CD14-positive monocyte (primary cell): ENCODE measurements at regions not wholly inside any gene's neighbourhood (a gene's known extent, or its start where the extent isn't known, plus 50 kb on each side); places are given as distances from the start of the nearest gene placed in this dataset.

ENCODE experiments used
- DNase-seq, 3 donors: peaks; one replicate each; pipeline ENCODE4 v3.0.0-alpha.2; 2011 to 2022
- H2AFZ ChIP-seq: 2 replicates; pipeline ENCODE4 v1.6.0; 2012; ENCODE audit warnings: mild to moderate bottlenecking, low read depth, low read length, inconsistent platforms; ENCODE audit not compliant: insufficient read depth, poor library complexity, severe bottlenecking
- H3K27ac ChIP-seq, 2 donors: 1 replicate in 1 of 2; 2 replicates in 1 of 2; pipeline ENCODE4 v1.5.1; 2012 to 2013; ENCODE audit warnings: low read length in 2 of 2, control low read depth in 1 of 2, inconsistent platforms in 1 of 2, low read depth in 1 of 2, mild to moderate bottlenecking in 1 of 2
- H3K27me3 ChIP-seq, 2 donors: one replicate each; pipeline versions ENCODE4 v1.6.0 to v1.6.1; 2011 to 2013; ENCODE audit warnings: low read length in 2 of 2; ENCODE audit not compliant: control insufficient read depth in 2 of 2, insufficient read depth in 2 of 2
- H3K36me3 ChIP-seq, 2 donors: replicated peaks in 1 of 2; 1 replicate in 1 of 2; 2 replicates in 1 of 2; pipeline versions ENCODE4 v1.5.1 to v1.6.1; 2012 to 2013; ENCODE audit warnings: low read length in 2 of 2, control low read depth in 1 of 2, inconsistent platforms in 1 of 2, mild to moderate bottlenecking in 1 of 2; ENCODE audit not compliant: insufficient read depth in 2 of 2, control insufficient read depth in 1 of 2
- H3K4me1 ChIP-seq, 2 donors: 1 replicate in 1 of 2; 2 replicates in 1 of 2; pipeline versions ENCODE4 v1.5.1 to v1.6.1; 2012 to 2013; ENCODE audit warnings: low read length in 2 of 2, control low read depth in 1 of 2, inconsistent platforms in 1 of 2, mild to moderate bottlenecking in 1 of 2, moderate library complexity in 1 of 2; ENCODE audit not compliant: insufficient read depth in 2 of 2, control insufficient read depth in 1 of 2
- H3K4me2 ChIP-seq: replicated peaks from 2 replicates; pipeline ENCODE3; 2012; ENCODE audit warnings: low read length, moderate library complexity, mild to moderate bottlenecking; ENCODE audit not compliant: poor library complexity, severe bottlenecking; ENCODE audit errors: extremely low read depth
- H3K4me3 ChIP-seq, 3 experiments: fragments of 200-600 bp in 1 of 3; sonication (generic) in 1 of 3; replicated peaks in 1 of 3; 1 replicate in 2 of 3; 2 replicates in 1 of 3; pipeline ENCODE4 v1.5.1; 2011 to 2013; ENCODE audit warnings: low read length in 3 of 3, mild to moderate bottlenecking in 3 of 3, control low read depth in 2 of 3, low read depth in 2 of 3, inconsistent platforms in 1 of 3, moderate library complexity in 1 of 3
- H3K79me2 ChIP-seq: 2 replicates; pipeline ENCODE4 v1.6.0; 2012; ENCODE audit warnings: mild to moderate bottlenecking, control low read depth, inconsistent platforms, low read length, moderate library complexity; ENCODE audit not compliant: insufficient read depth
- H3K9ac ChIP-seq: 2 replicates; pipeline ENCODE4 v1.6.0; 2017; ENCODE audit warnings: low read length, mild to moderate bottlenecking; ENCODE audit not compliant: insufficient read depth, poor library complexity, severe bottlenecking
- H3K9me3 ChIP-seq, 2 donors: replicated peaks in 1 of 2; 1 replicate in 1 of 2; 2 replicates in 1 of 2; pipeline versions ENCODE4 v1.5.1 to v1.6.1; 2012 to 2013; ENCODE audit warnings: low read length in 2 of 2, control low read depth in 1 of 2; ENCODE audit not compliant: control insufficient read depth in 1 of 2, insufficient read depth in 1 of 2
- H4K20me1 ChIP-seq: 2 replicates; pipeline ENCODE4 v1.6.0; 2012; ENCODE audit warnings: mild to moderate bottlenecking, low read length, control low read depth, moderate library complexity; ENCODE audit not compliant: insufficient read depth
- H3K27ac Mint-ChIP-seq, 7 donors: one replicate each; pipeline ENCODE4 v1.8.0; 2020; ENCODE audit warnings: mild to moderate bottlenecking in 7 of 7, mixed read lengths in 7 of 7, moderate library complexity in 6 of 7, inconsistent platforms in 2 of 7
- H3K27me3 Mint-ChIP-seq, 3 donors: one replicate each; pipeline ENCODE4 v1.8.0; 2021 to 2022; ENCODE audit warnings: low read depth in 3 of 3, mild to moderate bottlenecking in 3 of 3, mixed read lengths in 3 of 3, moderate library complexity in 3 of 3, inconsistent platforms in 1 of 3
- H3K36me3 Mint-ChIP-seq, 2 donors: one replicate each; pipeline ENCODE4 v1.8.0; 2020; ENCODE audit warnings: mixed read lengths in 2 of 2, inconsistent platforms in 1 of 2, mild to moderate bottlenecking in 1 of 2
- H3K4me1 Mint-ChIP-seq: one replicate; pipeline ENCODE4 v1.8.0; 2020; ENCODE audit warnings: mild to moderate bottlenecking, mixed read lengths
- H3K4me3 Mint-ChIP-seq, 2 donors: one replicate each; pipeline ENCODE4 v1.8.0; 2020; ENCODE audit warnings: mild to moderate bottlenecking in 2 of 2, mixed read lengths in 2 of 2, moderate library complexity in 1 of 2
- H3K9me3 Mint-ChIP-seq, 7 donors: one replicate each; pipeline ENCODE4 v1.8.0; 2020 to 2022; ENCODE audit warnings: mixed read lengths in 7 of 7, mild to moderate bottlenecking in 6 of 7, moderate library complexity in 6 of 7, inconsistent platforms in 2 of 7
- CTCF ChIP-seq: fragments of 200-600 bp; IDR thresholded peaks from one replicate; pipeline ENCODE4 v1.8.0; 2022; ENCODE audit warnings: antibody characterized with exemption, mild to moderate bottlenecking
- WGBS: methylation state at CpG from one replicate; pipeline ENCODE4 v1.1.5; 2013; ENCODE audit warnings: missing lambda C conversion rate; ENCODE audit not compliant: insufficient coverage; 5-methylcytosine and 5-hydroxymethylcytosine counted together
- intact Hi-C, 2 donors: fragments of 100-400 bp; cut with micrococcal nuclease; formaldehyde crosslinking; loops; one replicate each; pipeline versions ENCODE4 v1.15.0 to v1.15.1; 2023

- Histone ChIP-seq H3K4me3 (no peak overlapping the region), H3K4me1 (no peaks in the 10 kb centered on the region), H3K9ac (no peak overlapping the region), H3K79me2 (no peaks in the 10 kb centered on the region), H3K4me2 (no peak overlapping the region), H4K20me1 (no peaks in the 10 kb centered on the region), H3K9me3 (no peaks in the 10 kb centered on the region), H3K27me3 (no peaks in the 10 kb centered on the region), H2AFZ (no peak overlapping the region), H3K36me3 (no peaks in the 10 kb centered on the region), H3K27ac (no peak overlapping the region)
- no peak for TF ChIP-seq CTCF
- H3K4me1 Mint-ChIP-seq: no peaks in the 10 kb centered on the region
- no peak overlapping the region for H3K4me3 Mint-ChIP-seq
- no peaks in the 10 kb centered on the region for H3K36me3 Mint-ChIP-seq
- no peak overlapping the region for H3K27ac Mint-ChIP-seq
- intact Hi-C loops: no loop called here
- no CpG with 5 or more reads among the region's 3 CpGs for WGBS
- peaks cover 0 to 7% (median 5%) of the 10 kb centered on the region in 7 donors for H3K9me3 Mint-ChIP-seq
- no peak for DNase-seq
- peaks cover 4 to 8% (median 4%) of the 10 kb centered on the region in 3 donors for H3K27me3 Mint-ChIP-seq
Observed at GRCh38 chr2:145302451-145302850, 782.5 kb upstream of the ZEB2 start.

GRCh38 chr2:145299368-145299767 is 779.4 kb upstream of the ZEB2 start:
- TF ChIP-seq CTCF: no peak
- H3K27me3 Mint-ChIP-seq: peaks cover 0 to under 1% (median 0%) of the 10 kb centered on the region in 3 donors
- no peaks in the 10 kb centered on the region for H3K4me1 Mint-ChIP-seq
- 98% methylated on average over 7 of the region's 10 CpGs for WGBS
- H3K9me3 Mint-ChIP-seq: peaks cover 0 to 5% (median 3%) of the 10 kb centered on the region in 7 donors
- peak overlapping the region in 1 of 7 donors; percentile 48 for H3K27ac Mint-ChIP-seq
- Histone ChIP-seq H3K9me3 (no peaks in the 10 kb centered on the region), H3K79me2 (no peaks in the 10 kb centered on the region), H3K27me3 (no peaks in the 10 kb centered on the region), H4K20me1 (no peaks in the 10 kb centered on the region), H3K4me3 (no peak overlapping the region), H2AFZ (no peak overlapping the region), H3K27ac (no peak overlapping the region), H3K36me3 (no peaks in the 10 kb centered on the region), H3K4me1 (no peaks in the 10 kb centered on the region), H3K4me2 (no peak overlapping the region), H3K9ac (no peak overlapping the region)
- no peaks in the 10 kb centered on the region for H3K36me3 Mint-ChIP-seq
- intact Hi-C loops: no loop called here
- H3K4me3 Mint-ChIP-seq: no peak overlapping the region
- DNase-seq: no peak
